Neuronal stem cell (in vitro differentiated cells): ENCODE measurements at regions not wholly inside any gene's neighbourhood (a gene's known extent, or its start where the extent isn't known, plus 50 kb on each side); places are given as distances from the start of the nearest gene placed in this dataset.

Source experiments
- DNase-seq: peaks from one replicate; pipeline ENCODE4 v3.0.0-alpha.2; 2013; ENCODE audit warnings: low spot score
- H2AFZ ChIP-seq: one replicate; pipeline ENCODE4 v1.6.1; 2013; ENCODE audit warnings: mild to moderate bottlenecking, low read length, inconsistent platforms
- H2AK5ac ChIP-seq: 2 replicates; pipeline ENCODE4 v1.6.1; 2013; ENCODE audit warnings: low read depth, mild to moderate bottlenecking, inconsistent platforms, low read length, moderate library complexity, mixed read lengths
- H2BK120ac ChIP-seq: 2 replicates; pipeline ENCODE4 v1.6.1; 2013; ENCODE audit warnings: low read depth, mild to moderate bottlenecking, inconsistent platforms, low read length, moderate library complexity, mixed read lengths
- H2BK12ac ChIP-seq: one replicate; pipeline ENCODE4 v1.6.1; 2013; ENCODE audit warnings: low read length, inconsistent platforms
- H2BK15ac ChIP-seq: 2 replicates; pipeline ENCODE4 v1.6.1; 2013; ENCODE audit warnings: mild to moderate bottlenecking, low read length, inconsistent platforms, mixed read lengths
- H2BK5ac ChIP-seq: one replicate; pipeline ENCODE4 v1.6.1; 2013; ENCODE audit warnings: inconsistent platforms, mild to moderate bottlenecking, low read length, moderate library complexity
- H3K14ac ChIP-seq: one replicate; pipeline ENCODE4 v1.6.1; 2013; ENCODE audit warnings: low read length, inconsistent platforms
- H3K18ac ChIP-seq: 2 replicates; pipeline ENCODE4 v1.6.1; 2013; ENCODE audit warnings: low read length, inconsistent platforms
- H3K23ac ChIP-seq: 2 replicates; pipeline ENCODE4 v1.6.1; 2013; ENCODE audit warnings: low read depth, mild to moderate bottlenecking, mixed read lengths, low read length, inconsistent platforms; ENCODE audit not compliant: poor library complexity
- H3K27ac ChIP-seq: replicated peaks from 3 replicates; pipeline ENCODE4 v1.5.1; 2013; ENCODE audit warnings: low read length, inconsistent platforms
- H3K27me3 ChIP-seq, 3 experiments: 2 replicates each; pipeline ENCODE4 v1.6.1; 2013; ENCODE audit warnings: low read length in 3 of 3, mild to moderate bottlenecking in 2 of 3, inconsistent platforms in 1 of 3, low read depth in 1 of 3, mixed read lengths in 1 of 3, moderate library complexity in 1 of 3; ENCODE audit not compliant: control insufficient read depth in 3 of 3, insufficient read depth in 3 of 3
- H3K36me3 ChIP-seq, 2 donors: replicated peaks in 1 of 2; 2 replicates each; pipeline ENCODE4 v1.6.1; 2013; ENCODE audit warnings: low read length in 2 of 2; ENCODE audit not compliant: control insufficient read depth in 2 of 2, insufficient read depth in 2 of 2
- H3K4ac ChIP-seq: 2 replicates; pipeline ENCODE4 v1.6.1; 2013; ENCODE audit warnings: inconsistent platforms, mild to moderate bottlenecking, low read length, moderate library complexity
- H3K4me1 ChIP-seq, 2 donors: 1 replicate in 1 of 2; 2 replicates in 1 of 2; pipeline ENCODE4 v1.6.1; 2013; ENCODE audit warnings: low read length in 2 of 2, low read depth in 1 of 2; ENCODE audit not compliant: control insufficient read depth in 2 of 2, insufficient read depth in 1 of 2
- H3K4me2 ChIP-seq: one replicate; pipeline ENCODE4 v1.6.1; 2013; ENCODE audit warnings: mild to moderate bottlenecking, low read length, inconsistent platforms; ENCODE audit not compliant: insufficient read depth, poor library complexity, severe bottlenecking
- H3K4me3 ChIP-seq, 2 donors: 2 replicates each; pipeline ENCODE4 v1.5.1; 2013; ENCODE audit warnings: low read length in 2 of 2, mild to moderate bottlenecking in 2 of 2, inconsistent platforms in 1 of 2, moderate library complexity in 1 of 2
- H3K79me1 ChIP-seq: one replicate; pipeline ENCODE4 v1.6.1; 2013; ENCODE audit warnings: low read depth, mild to moderate bottlenecking, inconsistent platforms, low read length, moderate library complexity
- H3K9ac ChIP-seq: one replicate; pipeline ENCODE4 v1.6.1; 2013; ENCODE audit warnings: mild to moderate bottlenecking, low read depth, low read length, inconsistent platforms; ENCODE audit not compliant: poor library complexity
- H3K9me3 ChIP-seq, 2 donors: replicated peaks in 1 of 2; 2 replicates each; pipeline versions ENCODE3 to v1.6.1; 2013; ENCODE audit warnings: low read length in 2 of 2, mild to moderate bottlenecking in 2 of 2, inconsistent platforms in 1 of 2, low read depth in 1 of 2, mixed read lengths in 1 of 2, moderate library complexity in 1 of 2; ENCODE audit not compliant: control insufficient read depth in 2 of 2, insufficient read depth in 1 of 2
- H4K8ac ChIP-seq: one replicate; pipeline ENCODE4 v1.6.1; 2013; ENCODE audit warnings: low read depth, mild to moderate bottlenecking, inconsistent platforms, low read length, moderate library complexity
- H4K91ac ChIP-seq: one replicate; pipeline ENCODE4 v1.6.1; 2013; ENCODE audit warnings: low read length, low read depth, mild to moderate bottlenecking, inconsistent platforms; ENCODE audit not compliant: poor library complexity
- WGBS, 2 donors: extraction: QIAGEN DNeasy Blood & Tissue Kit; methylation state at CpG; one replicate each; pipeline ENCODE4 v1.1.7; 2013; ENCODE audit warnings: missing lambda C conversion rate in 2 of 2, mixed read lengths in 1 of 2; ENCODE audit not compliant: insufficient read length in 2 of 2, insufficient replicate concordance in 1 of 2; ENCODE audit errors: extremely low coverage in 2 of 2; 5-methylcytosine and 5-hydroxymethylcytosine counted together

DNA sequence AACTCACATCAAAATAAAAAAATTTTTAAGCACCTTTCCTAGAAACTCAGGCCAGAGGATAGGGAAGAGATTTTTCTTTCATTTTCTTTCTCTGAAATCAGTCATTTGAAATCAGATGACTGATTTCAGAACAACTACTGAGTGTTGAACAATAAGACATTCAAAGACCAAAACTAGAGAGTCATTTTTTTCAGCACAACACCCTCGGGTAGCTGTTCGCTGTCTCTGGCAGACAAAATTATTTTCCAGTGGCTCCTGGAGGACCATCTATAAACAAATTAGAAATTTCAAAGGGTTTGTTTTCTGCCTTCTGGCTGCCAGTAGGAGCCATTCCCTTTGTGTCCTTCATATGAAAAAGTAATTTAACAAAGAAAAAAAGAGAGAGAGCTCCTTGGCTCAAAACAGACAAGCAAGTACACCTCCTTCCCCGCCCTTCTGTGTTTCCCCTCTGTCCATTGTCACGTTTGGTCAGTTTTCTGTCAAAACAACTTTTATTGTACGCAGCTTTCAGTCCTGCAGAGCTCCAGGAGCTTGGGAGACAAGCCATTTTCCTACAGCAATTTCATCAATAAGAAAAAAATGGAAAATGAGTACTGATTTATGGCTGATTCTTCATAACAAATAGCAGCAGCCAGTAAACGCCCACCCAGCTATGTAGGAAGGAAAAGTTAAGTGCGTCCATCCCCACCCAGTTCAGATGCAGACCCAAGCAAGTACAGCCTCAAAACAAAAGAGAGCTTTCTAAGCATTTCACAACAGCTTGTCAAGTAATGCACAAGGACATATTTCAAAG is 405.2 kb downstream of the ZNF608 start:
- H3K4ac ChIP-seq: no peak overlapping the region
- no peak overlapping the region for H4K8ac ChIP-seq
- peaks cover 0 to 13% of the 10 kb centered on the region in 2 donors for H3K9me3 ChIP-seq
- no peak overlapping the region for H2BK15ac ChIP-seq
- DNase-seq: no peak
- H3K23ac ChIP-seq: no peak overlapping the region
- H3K27ac ChIP-seq: no peak overlapping the region
- no peak overlapping the region for H2BK5ac ChIP-seq
- H3K79me1 ChIP-seq: no peaks in the 10 kb centered on the region
- no peaks in the 10 kb centered on the region for H3K27me3 ChIP-seq
- H3K14ac ChIP-seq: no peak overlapping the region
- no peaks in the 10 kb centered on the region for H3K36me3 ChIP-seq
- no peak overlapping the region for H3K18ac ChIP-seq
- H3K9ac ChIP-seq: no peak overlapping the region
- no peak overlapping the region for H3K4me3 ChIP-seq
- H3K4me2 ChIP-seq: no peak overlapping the region
- no peak overlapping the region for H2BK120ac ChIP-seq
- no peak overlapping the region for H2BK12ac ChIP-seq
- H2AFZ ChIP-seq: peak overlapping the region; percentile 58
- no CpG with 5 or more reads among the region's 7 CpGs for WGBS, 2 donors
- H4K91ac ChIP-seq: no peak overlapping the region
- H3K4me1 ChIP-seq: peaks cover 7 to 9% of the 10 kb centered on the region in 2 donors
- H2AK5ac ChIP-seq: no peak overlapping the region

DNA sequence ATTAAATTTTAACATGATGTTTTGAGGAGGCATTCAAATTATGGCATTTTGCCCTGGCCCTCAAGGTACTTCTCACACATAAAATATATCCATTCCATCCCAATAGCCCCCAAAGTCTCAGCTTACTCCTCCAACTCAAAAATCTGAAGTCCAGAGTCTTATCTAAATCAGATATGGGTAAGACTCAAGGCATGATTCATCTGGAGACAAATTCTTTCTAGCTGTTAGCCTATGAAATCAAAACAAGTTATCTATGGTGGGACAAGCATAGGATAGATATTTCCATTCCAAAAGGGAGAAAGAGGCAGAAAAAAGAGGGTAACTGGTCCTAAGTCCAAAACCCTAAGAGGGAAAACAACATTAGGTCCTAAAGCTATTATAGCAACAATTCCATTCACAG is 408.4 kb downstream of the ZNF608 start:
- no peak overlapping the region for H3K4me2 ChIP-seq
- H3K4ac ChIP-seq: no peak overlapping the region
- no peaks in the 10 kb centered on the region for H3K27me3 ChIP-seq
- no peak overlapping the region for H2AFZ ChIP-seq
- H3K18ac ChIP-seq: no peak overlapping the region
- H3K9me3 ChIP-seq: peaks cover 0 to 13% of the 10 kb centered on the region in 2 donors
- H2BK120ac ChIP-seq: no peak overlapping the region
- H2AK5ac ChIP-seq: no peak overlapping the region
- H2BK15ac ChIP-seq: no peak overlapping the region
- H4K91ac ChIP-seq: no peak overlapping the region
- no peak overlapping the region for H3K14ac ChIP-seq
- no peak overlapping the region for H2BK12ac ChIP-seq
- H3K9ac ChIP-seq: no peak overlapping the region
- H3K4me1 ChIP-seq: peaks cover 5 to 7% of the 10 kb centered on the region in 2 donors
- DNase-seq: no peak
- H3K36me3 ChIP-seq: no peaks in the 10 kb centered on the region
- no peak overlapping the region for H4K8ac ChIP-seq
- no peak overlapping the region for H3K4me3 ChIP-seq
- no peak overlapping the region for H3K23ac ChIP-seq
- H3K79me1 ChIP-seq: no peaks in the 10 kb centered on the region
- H2BK5ac ChIP-seq: no peak overlapping the region
- no peak overlapping the region for H3K27ac ChIP-seq

DNA sequence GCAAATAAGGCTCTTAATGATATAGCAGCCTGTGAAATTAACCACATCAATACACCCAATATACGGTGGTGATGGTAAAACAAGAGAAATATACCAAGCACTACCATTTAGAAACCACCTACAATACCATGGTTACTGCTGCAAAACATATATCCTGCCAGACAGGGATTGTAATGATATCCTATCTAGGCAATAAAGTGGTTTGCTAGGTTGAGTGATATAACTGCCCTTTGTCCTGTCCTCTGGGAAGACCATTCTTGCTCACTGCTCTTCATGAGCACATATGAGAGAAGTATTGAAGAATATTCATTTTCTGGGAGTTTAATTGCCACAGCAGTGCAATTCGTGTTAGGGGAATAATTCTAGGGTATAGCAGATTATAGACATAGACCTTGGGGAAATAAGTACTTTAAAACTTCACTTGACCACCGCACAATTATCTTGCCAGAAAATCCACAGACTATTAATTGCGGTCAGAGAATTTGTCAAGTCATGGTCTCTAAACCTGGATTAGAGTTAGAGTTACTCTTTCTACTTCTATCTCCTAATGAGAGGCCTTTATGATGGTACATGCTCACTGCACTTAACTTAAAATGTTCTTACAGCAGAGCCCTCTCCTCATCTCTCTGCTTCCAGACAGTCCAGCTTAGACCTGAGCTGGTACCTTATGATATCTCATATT is 413.0 kb downstream of the ZNF608 start:
- no peak for DNase-seq
- no peak overlapping the region for H3K27ac ChIP-seq
- H3K79me1 ChIP-seq: no peaks in the 10 kb centered on the region
- H3K9ac ChIP-seq: no peak overlapping the region
- H4K8ac ChIP-seq: no peak overlapping the region
- no peaks in the 10 kb centered on the region for H3K27me3 ChIP-seq
- no peaks in the 10 kb centered on the region for H3K4me1 ChIP-seq
- H3K36me3 ChIP-seq: no peaks in the 10 kb centered on the region
- no peak overlapping the region for H3K23ac ChIP-seq
- no CpG with 5 or more reads among the region's 4 CpGs for WGBS, 2 donors
- no peak overlapping the region for H3K14ac ChIP-seq
- no peak overlapping the region for H3K4me2 ChIP-seq
- no peak overlapping the region for H2AK5ac ChIP-seq
- H3K4me3 ChIP-seq: no peak overlapping the region
- H2AFZ ChIP-seq: no peak overlapping the region
- no peak overlapping the region for H2BK15ac ChIP-seq
- no peak overlapping the region for H3K4ac ChIP-seq
- H4K91ac ChIP-seq: no peak overlapping the region
- H2BK5ac ChIP-seq: no peak overlapping the region
- H2BK120ac ChIP-seq: no peak overlapping the region
- H3K9me3 ChIP-seq: peaks cover 0 to 23% of the 10 kb centered on the region in 2 donors
- no peak overlapping the region for H2BK12ac ChIP-seq
- H3K18ac ChIP-seq: no peak overlapping the region

DNA sequence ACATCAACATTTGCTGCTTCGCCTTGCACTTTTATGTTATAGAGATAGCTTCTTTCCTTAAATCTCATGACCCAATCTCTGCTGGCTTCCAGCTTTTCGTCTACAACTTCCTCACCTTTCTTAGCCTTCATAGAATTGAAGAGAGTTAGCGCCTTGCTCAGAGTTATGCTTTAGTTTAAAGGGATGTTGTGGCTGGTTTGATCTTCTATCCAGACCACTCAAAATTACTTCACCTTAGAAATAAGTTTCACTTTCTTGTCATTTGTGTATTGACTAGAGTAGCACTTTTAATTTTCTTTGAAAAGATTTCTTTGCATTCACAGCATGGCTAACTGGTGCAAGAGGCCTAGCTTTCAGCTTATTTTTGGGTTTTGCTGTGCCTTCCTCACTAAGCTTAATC is 414.2 kb downstream of the ZNF608 start:
- no peak overlapping the region for H3K23ac ChIP-seq
- no CpG with 5 or more reads among the region's 3 CpGs for WGBS, 2 donors
- no peaks in the 10 kb centered on the region for H3K36me3 ChIP-seq
- no peak overlapping the region for H2AK5ac ChIP-seq
- H3K27ac ChIP-seq: no peak overlapping the region
- H2AFZ ChIP-seq: no peak overlapping the region
- H3K9me3 ChIP-seq: peaks cover 0 to 11% of the 10 kb centered on the region in 2 donors
- no peak overlapping the region for H4K91ac ChIP-seq
- H2BK12ac ChIP-seq: no peak overlapping the region
- no peak overlapping the region for H3K9ac ChIP-seq
- H2BK5ac ChIP-seq: no peak overlapping the region
- no peaks in the 10 kb centered on the region for H3K27me3 ChIP-seq
- H2BK15ac ChIP-seq: no peak overlapping the region
- no peak for DNase-seq
- no peaks in the 10 kb centered on the region for H3K4me1 ChIP-seq
- H3K14ac ChIP-seq: no peak overlapping the region
- no peaks in the 10 kb centered on the region for H3K79me1 ChIP-seq
- H3K4ac ChIP-seq: no peak overlapping the region
- no peak overlapping the region for H3K4me3 ChIP-seq
- no peak overlapping the region for H2BK120ac ChIP-seq
- no peak overlapping the region for H3K4me2 ChIP-seq
- H3K18ac ChIP-seq: no peak overlapping the region
- H4K8ac ChIP-seq: no peak overlapping the region
